GM18907 (cell line): ENCODE measurements at regions not wholly inside any gene's neighbourhood (a gene's known extent, or its start where the extent isn't known, plus 50 kb on each side); places are given as distances from the start of the nearest gene placed in this dataset.
"Not testable (repeated sequence)": the region's sequence is repeated elsewhere in the genome, so short reads cannot be mapped to it uniquely, and the experiment has no call there.

Experiments
- ATAC-seq: cut with Tn5 transposase; IDR thresholded peaks from one replicate; pipeline ENCODE4 v1.9.1; 2021; ENCODE audit warnings: mild to moderate bottlenecking, moderate library complexity; ENCODE audit not compliant: unreplicated experiment

GRCh38 chr2:51855683-51856082 lies 823.8 kb upstream of the NRXN1 start:
- ATAC-seq, result no peak

- ATAC-seq, result no peak
These were observed 814.9 kb upstream of the NRXN1 start for GRCh38 chr2:51846796-51847195.

- no peak for ATAC-seq
These were observed 814.1 kb upstream of the NRXN1 start for GRCh38 chr2:51846018-51846417.

DNA sequence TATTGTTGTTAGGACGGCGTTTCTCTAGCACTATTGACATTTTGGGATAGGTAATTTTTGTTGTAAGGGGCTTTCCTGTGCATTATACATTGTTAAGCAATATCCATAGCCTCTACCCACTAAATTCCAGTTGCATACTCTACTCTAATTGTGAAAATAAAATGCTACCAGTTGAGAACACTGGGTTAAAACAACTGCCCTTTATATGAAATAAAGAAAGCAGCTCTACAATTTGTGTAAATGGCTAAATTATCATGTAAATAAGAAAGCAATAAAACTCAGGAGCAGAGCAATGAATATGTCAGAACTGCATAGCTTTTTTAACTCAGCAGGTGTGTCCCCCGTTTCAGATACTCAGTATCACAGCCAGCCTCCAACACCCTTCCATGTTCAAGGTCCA lies 812.7 kb upstream of the NRXN1 start:
- no peak for ATAC-seq

- ATAC-seq, result no peak
These were observed 797.5 kb upstream of the NRXN1 start for GRCh38 chr2:51829477-51829876.

GRCh38 chr2:51825823-51826222 lies 793.9 kb upstream of the NRXN1 start:
- ATAC-seq, result no peak

- no peak for ATAC-seq
These were observed 781.3 kb upstream of the NRXN1 start for GRCh38 chr2:51813247-51813646.

- no peak for ATAC-seq
These were observed 780.4 kb upstream of the NRXN1 start for GRCh38 chr2:51812138-51812866.

DNA sequence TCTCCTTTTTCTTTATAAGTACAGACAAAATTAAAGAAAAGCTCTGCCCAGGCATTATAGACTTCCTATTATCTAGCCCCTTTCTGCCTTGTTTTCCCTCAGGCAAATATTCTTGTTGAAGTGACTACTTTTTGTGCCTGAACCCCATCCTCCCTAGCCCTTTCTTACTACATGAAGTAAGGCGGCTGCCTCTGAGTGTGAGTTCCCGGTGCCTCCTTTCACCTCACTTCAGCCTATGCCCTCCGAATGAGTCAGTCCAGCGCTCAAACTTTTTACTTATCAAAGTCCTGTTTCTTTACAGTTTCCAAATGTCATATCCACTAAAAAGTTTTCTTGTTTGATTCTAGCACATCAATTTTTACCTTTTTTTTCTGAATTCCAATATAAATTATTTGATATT lies 778.3 kb upstream of the NRXN1 start:
- no peak for ATAC-seq

- ATAC-seq, result no peak
These were observed 775.3 kb upstream of the NRXN1 start for GRCh38 chr2:51807229-51807628.

- no peak for ATAC-seq
These were observed 763.4 kb upstream of the NRXN1 start for GRCh38 chr2:51795248-51795888.

DNA sequence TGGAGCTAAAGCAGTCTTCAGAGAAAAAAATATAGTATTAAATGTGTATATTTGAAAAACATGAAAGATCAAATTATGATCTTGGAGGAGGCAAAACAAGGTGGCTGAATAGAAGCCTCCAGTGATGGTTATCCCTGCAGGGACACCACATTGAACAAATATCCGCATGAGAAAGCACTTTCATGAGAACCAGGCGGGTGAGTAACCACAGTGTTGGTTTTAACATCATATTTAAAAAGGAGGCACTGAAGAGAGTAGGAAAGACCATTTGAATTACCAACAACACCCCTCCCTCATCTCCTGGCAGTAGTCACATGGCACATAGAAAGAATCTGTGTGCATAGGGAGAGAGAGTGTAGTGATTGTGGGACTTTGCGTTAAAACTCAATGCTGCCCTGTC lies 759.6 kb upstream of the NRXN1 start:
- no peak for ATAC-seq

DNA sequence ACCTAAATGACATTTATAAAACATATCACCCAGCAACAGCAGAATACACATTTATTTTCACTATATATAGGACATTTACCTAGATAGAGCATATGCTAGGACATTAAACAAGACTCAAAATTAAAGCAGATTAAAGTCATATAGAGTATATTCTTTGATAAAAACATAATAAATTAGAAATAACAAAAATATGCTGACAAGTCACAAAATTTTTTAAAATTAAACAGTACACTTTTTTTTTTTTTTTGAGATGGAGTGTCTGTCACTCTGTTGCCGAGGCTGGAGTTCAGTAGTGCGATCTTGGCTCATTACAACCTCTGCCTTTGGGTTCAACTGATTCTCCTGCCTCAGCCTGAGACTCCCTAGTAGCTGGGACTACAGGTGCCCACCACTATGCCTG lies 758.9 kb upstream of the NRXN1 start:
- no peak for ATAC-seq

- no peak for ATAC-seq
These were observed 758.0 kb upstream of the NRXN1 start for GRCh38 chr2:51789918-51790317.

GRCh38 chr2:51782921-51783765 lies 751.2 kb upstream of the NRXN1 start:
- ATAC-seq, result no peak

- ATAC-seq, result no peak
These were observed 749.8 kb upstream of the NRXN1 start for GRCh38 chr2:51781691-51782090.

DNA sequence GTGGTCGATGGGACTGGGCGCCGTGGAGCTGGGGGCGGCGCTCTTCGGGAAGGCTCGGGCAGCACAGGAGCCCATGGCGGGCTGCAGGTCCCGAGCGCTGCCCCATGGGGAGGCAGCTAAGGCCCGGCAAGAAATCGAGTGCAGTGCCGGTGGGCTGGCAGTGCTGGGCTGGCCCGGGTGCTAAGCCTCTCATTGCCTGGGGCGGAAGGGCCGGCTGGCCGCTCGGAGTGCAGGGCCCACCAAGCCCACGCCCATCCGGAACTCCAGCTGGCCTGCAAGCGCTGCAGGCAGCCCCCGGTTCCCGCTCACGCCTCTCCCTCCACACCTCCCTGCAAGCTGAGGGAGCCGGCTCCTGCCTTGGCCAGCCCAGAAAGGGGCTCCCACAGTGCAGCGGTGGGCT lies 748.4 kb upstream of the NRXN1 start:
- ATAC-seq, result no peak

DNA sequence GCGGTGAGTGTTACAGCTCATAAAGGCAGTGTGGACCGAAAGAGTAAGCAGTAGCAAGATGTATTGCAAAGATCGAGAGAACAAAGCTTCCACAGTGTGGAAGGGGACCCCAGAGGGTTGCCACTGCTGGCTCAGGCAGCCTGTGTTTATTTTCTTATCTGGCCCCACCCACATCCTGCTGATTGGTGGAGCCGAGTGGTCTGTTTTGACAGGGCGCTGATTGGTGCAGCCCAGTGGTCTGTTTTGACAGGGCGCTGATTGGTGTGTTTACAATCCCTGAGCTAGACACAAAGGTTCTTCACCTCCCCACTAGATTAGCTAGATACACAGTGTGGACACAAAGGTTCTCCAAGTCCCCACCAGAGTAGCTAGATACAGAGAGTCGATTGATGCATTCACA lies 747.8 kb upstream of the NRXN1 start:
- ATAC-seq, result not testable (repeated sequence)

DNA sequence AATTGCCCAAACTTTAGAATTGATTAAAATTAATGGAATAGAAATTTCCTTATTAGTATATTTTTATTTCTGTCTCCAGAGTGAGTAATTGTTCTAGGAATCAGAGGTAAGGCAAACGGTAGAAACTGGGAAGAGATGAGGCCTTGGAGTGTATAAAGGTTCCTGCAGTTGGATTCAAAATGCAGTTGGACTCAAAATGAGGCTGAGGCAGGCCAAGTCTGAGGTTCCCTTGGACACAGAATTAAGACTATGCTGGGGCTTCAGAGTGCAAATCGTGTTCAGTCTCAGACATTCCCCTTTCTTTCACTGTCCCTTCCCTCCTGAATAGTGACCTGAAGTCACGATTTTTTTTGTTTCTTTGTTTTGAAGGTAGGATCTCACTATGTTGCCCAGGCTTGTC lies 746.9 kb upstream of the NRXN1 start:
- ATAC-seq, result no peak

GRCh38 chr2:51774606-51775005 lies 742.7 kb upstream of the NRXN1 start:
- not testable (repeated sequence) for ATAC-seq

DNA sequence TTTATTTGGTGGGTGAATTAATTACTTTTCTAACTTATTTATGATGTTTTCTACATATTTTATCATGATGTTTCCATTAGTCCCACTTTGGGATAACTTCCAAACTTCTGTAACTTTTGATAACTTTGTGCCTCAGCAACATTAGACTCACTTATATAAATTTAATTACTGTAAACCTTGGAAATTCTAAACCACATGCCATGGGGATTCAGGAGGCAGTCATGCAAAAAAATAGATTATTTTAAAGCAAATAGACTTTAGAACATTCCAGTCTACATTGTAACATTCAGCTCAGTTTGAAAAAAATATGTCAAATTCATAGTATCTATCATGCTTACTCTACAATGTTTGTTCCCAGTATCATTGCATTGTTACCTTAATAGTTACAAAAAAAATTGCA lies 728.5 kb upstream of the NRXN1 start:
- ATAC-seq, result no peak

GRCh38 chr2:51758081-51758480 lies 726.1 kb upstream of the NRXN1 start:
- ATAC-seq, result no peak
